Loucy (cell line): ENCODE measurements at regions not wholly inside any gene's neighbourhood (a gene's known extent, or its start where the extent isn't known, plus 50 kb on each side); places are given as distances from the start of the nearest gene placed in this dataset.

ENCODE experiments used
- H2AFZ ChIP-seq: fragments of 200-600 bp; sonication (generic); 2 replicates; pipeline ENCODE4 v1.6.0; 2016; ENCODE audit warnings: antibody characterized with exemption, mild to moderate bottlenecking, low read length, moderate library complexity
- H3F3A ChIP-seq: fragments of 200-600 bp; 2 replicates; pipeline ENCODE4 v1.6.0; 2016; ENCODE audit warnings: antibody characterized with exemption, low read depth, mild to moderate bottlenecking
- H3K27me3 ChIP-seq: fragments of 200-600 bp; sonication (generic); 2 replicates; pipeline ENCODE4 v1.6.1; 2014; ENCODE audit warnings: low read length, mild to moderate bottlenecking; ENCODE audit not compliant: insufficient read depth, poor library complexity, severe bottlenecking
- H3K36me3 ChIP-seq: fragments of 200-600 bp; sonication (generic); 2 replicates; pipeline ENCODE4 v1.6.1; 2016; ENCODE audit warnings: low read length; ENCODE audit not compliant: insufficient read depth
- H3K4me1 ChIP-seq: fragments of 200-600 bp; sonication (generic); 2 replicates; pipeline ENCODE4 v1.5.1; 2014; ENCODE audit warnings: low read length, mild to moderate bottlenecking; ENCODE audit not compliant: insufficient read depth, poor library complexity, severe bottlenecking
- H3K4me2 ChIP-seq: fragments of 200-600 bp; sonication (generic); 2 replicates; pipeline ENCODE4 v1.6.0; 2014; ENCODE audit warnings: antibody characterized with exemption, low read length, low read depth, mild to moderate bottlenecking; ENCODE audit not compliant: poor library complexity, severe bottlenecking
- H3K4me3 ChIP-seq: fragments of 200-600 bp; sonication (generic); 2 replicates; pipeline ENCODE4 v1.5.1; 2014; ENCODE audit warnings: low read length, mild to moderate bottlenecking, mixed read lengths; ENCODE audit not compliant: poor library complexity, severe bottlenecking
- H3K79me2 ChIP-seq: fragments of 200-600 bp; sonication (generic); 2 replicates; pipeline ENCODE4 v1.6.1; 2014; ENCODE audit warnings: low read length; ENCODE audit not compliant: insufficient read depth
- H3K9ac ChIP-seq: fragments of 200-600 bp; sonication (generic); 2 replicates; pipeline ENCODE4 v1.6.0; 2014; ENCODE audit warnings: mild to moderate bottlenecking, low read depth, low read length, moderate library complexity; ENCODE audit not compliant: poor library complexity, severe bottlenecking
- H3K9me2 ChIP-seq: fragments of 200-600 bp; sonication (generic); replicated peaks from 2 replicates; pipeline ENCODE4 v1.6.1; 2016; ENCODE audit warnings: low read depth, low read length, mixed read lengths
- H3K9me3 ChIP-seq: fragments of 200-600 bp; sonication (generic); 2 replicates; pipeline ENCODE4 v1.6.1; 2014; ENCODE audit warnings: mild to moderate bottlenecking, antibody characterized with exemption, low read length, low read depth; ENCODE audit not compliant: insufficient read depth
- H4K20me1 ChIP-seq: fragments of 200-600 bp; sonication (generic); 2 replicates; pipeline ENCODE4 v1.6.0; 2014; ENCODE audit warnings: antibody characterized with exemption, low read length, mild to moderate bottlenecking; ENCODE audit not compliant: insufficient read depth, poor library complexity, severe bottlenecking
- EZH2phosphoT487 ChIP-seq: fragments of 200-600 bp; IDR thresholded peaks from 2 replicates; pipeline ENCODE4 v1.6.1; 2018; ENCODE audit warnings: antibody characterized with exemption, mild to moderate bottlenecking, moderate library complexity, borderline replicate concordance
- TF ChIP-seq, protein P1 (sequence below): fragments of 200-600 bp; sonication (generic); conservative IDR thresholded peaks from 2 replicates; pipeline ENCODE4 v1.5.1; 2014; ENCODE audit warnings: mild to moderate bottlenecking, antibody characterized with exemption, low read length

GRCh38 chr3:66121318-66121717, 82.6 kb upstream of the MAGI1 start:
- H3K4me1 ChIP-seq, result no peaks in the 10 kb centered on the region
- H4K20me1 ChIP-seq, result no peaks in the 10 kb centered on the region
- no peaks in the 10 kb centered on the region for H3F3A ChIP-seq
- H3K4me3 ChIP-seq, result no peak overlapping the region
- H3K9ac ChIP-seq, result no peak overlapping the region
- H2AFZ ChIP-seq, result no peak overlapping the region
- H3K9me2 ChIP-seq, result no peaks in the 10 kb centered on the region
- no peaks in the 10 kb centered on the region for H3K27me3 ChIP-seq
- no peaks in the 10 kb centered on the region for H3K9me3 ChIP-seq
- H3K36me3 ChIP-seq, result no peaks in the 10 kb centered on the region
- no peak overlapping the region for H3K4me2 ChIP-seq
- no peak for TF ChIP-seq EZH2phosphoT487
- TF ChIP-seq, protein P1, sequence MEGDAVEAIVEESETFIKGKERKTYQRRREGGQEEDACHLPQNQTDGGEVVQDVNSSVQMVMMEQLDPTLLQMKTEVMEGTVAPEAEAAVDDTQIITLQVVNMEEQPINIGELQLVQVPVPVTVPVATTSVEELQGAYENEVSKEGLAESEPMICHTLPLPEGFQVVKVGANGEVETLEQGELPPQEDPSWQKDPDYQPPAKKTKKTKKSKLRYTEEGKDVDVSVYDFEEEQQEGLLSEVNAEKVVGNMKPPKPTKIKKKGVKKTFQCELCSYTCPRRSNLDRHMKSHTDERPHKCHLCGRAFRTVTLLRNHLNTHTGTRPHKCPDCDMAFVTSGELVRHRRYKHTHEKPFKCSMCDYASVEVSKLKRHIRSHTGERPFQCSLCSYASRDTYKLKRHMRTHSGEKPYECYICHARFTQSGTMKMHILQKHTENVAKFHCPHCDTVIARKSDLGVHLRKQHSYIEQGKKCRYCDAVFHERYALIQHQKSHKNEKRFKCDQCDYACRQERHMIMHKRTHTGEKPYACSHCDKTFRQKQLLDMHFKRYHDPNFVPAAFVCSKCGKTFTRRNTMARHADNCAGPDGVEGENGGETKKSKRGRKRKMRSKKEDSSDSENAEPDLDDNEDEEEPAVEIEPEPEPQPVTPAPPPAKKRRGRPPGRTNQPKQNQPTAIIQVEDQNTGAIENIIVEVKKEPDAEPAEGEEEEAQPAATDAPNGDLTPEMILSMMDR, result no peak
- H3K79me2 ChIP-seq, result no peaks in the 10 kb centered on the region

GRCh38 chr3:66115858-66116654, 77.3 kb upstream of the MAGI1 start:
- Histone ChIP-seq H4K20me1 (no peaks in the 10 kb centered on the region), H3K9me2 (no peaks in the 10 kb centered on the region), H3K4me2 (no peak overlapping the region), H3K79me2 (no peaks in the 10 kb centered on the region), H3K9me3 (no peaks in the 10 kb centered on the region), H2AFZ (no peak overlapping the region), H3F3A (no peaks in the 10 kb centered on the region), H3K27me3 (no peaks in the 10 kb centered on the region), H3K4me3 (no peak overlapping the region), H3K4me1 (no peaks in the 10 kb centered on the region), H3K36me3 (no peaks in the 10 kb centered on the region), H3K9ac (no peak overlapping the region)
- TF ChIP-seq, protein P1, result no peak
- TF ChIP-seq EZH2phosphoT487, result no peak

GRCh38 chr3:66113542-66113941, 74.8 kb upstream of the MAGI1 start:
- Histone ChIP-seq H3K9me2 (no peaks in the 10 kb centered on the region), H3K36me3 (no peaks in the 10 kb centered on the region), H3K4me3 (no peak overlapping the region), H3K27me3 (no peaks in the 10 kb centered on the region), H3F3A (no peaks in the 10 kb centered on the region), H3K9ac (no peak overlapping the region), H3K79me2 (no peaks in the 10 kb centered on the region), H3K4me2 (no peak overlapping the region), H3K9me3 (no peaks in the 10 kb centered on the region), H3K4me1 (no peaks in the 10 kb centered on the region), H2AFZ (no peak overlapping the region), H4K20me1 (no peaks in the 10 kb centered on the region)
- TF ChIP-seq EZH2phosphoT487, result no peak
- TF ChIP-seq, protein P1, result no peak
